Spleen (tissue), 7 donors: ENCODE measurements at regions not wholly inside any gene's neighbourhood (a gene's known extent, or its start where the extent isn't known, plus 50 kb on each side); places are given as distances from the start of the nearest gene placed in this dataset.

Source experiments
- CTCF ChIP-seq, 11 experiments: fragments of 200-600 bp in 7 of 11; fragments of 450-650 bp in 4 of 11; sonication (generic) in 4 of 11; IDR thresholded peaks in 8 of 11; conservative IDR thresholded peaks in 3 of 11; 1 replicate in 7 of 11; 2 replicates in 4 of 11; pipeline versions ENCODE4 v1.4.0 to v1.8.0; 2016 to 2021; ENCODE audit warnings: antibody characterized with exemption in 11 of 11, inconsistent platforms in 4 of 11, mild to moderate bottlenecking in 1 of 11
- POLR2A ChIP-seq, 3 donors: fragments of 450-650 bp; IDR thresholded peaks; one replicate each; pipeline ENCODE4 v1.5.1; 2017; ENCODE audit warnings: antibody characterized with exemption in 3 of 3, mild to moderate bottlenecking in 1 of 3
- POLR2AphosphoS5 ChIP-seq, 3 donors: sonication (generic); formaldehyde crosslinking; IDR thresholded peaks; one replicate each; pipeline ENCODE4 v1.5.1; 2017; ENCODE audit warnings: antibody characterized with exemption in 3 of 3
- donor health status: DM: no; HTN: no; CAD: no; lungs with moderate emphysema.
- donor health status: DM: no; HTN: no; CAD: no.
- donor health status: DM: no; HTN: no; CAD: no.

DNA sequence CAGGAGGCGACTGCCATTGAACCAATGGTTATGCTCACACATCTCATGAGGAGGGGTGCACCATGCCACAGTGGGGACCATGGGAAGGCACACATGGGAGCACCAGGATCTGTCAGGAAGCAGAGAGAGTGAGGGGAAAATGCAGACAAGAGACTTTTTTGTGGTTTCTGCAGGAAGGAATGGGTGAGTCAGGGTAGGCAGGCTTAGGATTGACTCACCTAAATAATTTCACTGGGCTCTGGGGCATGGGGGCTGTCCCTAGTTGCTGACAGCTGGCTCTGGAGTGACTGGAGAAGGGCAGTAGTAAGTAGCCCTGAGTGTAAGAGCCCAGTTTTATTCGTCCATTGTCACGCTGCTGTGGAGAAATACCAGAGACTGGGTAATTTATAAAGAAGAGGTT is 202.4 kb downstream of the AXIN2 start:
- TF ChIP-seq CTCF (IDR thresholded peaks at IDR 0.05 in 8 of 11, conservative IDR thresholded peaks at IDR 0.05 in 3 of 11) (no peak), POLR2A (IDR thresholded peaks at IDR 0.05) (no peak), POLR2AphosphoS5 (IDR thresholded peaks at IDR 0.05) (no peak)
